ENCODE measurements at regions not wholly inside any gene's neighbourhood (a gene's known extent, or its start where the extent isn't known, plus 50 kb on each side); places are given as distances from the start of the nearest gene placed in this dataset.
"Not testable (repeated sequence)": the region's sequence is repeated elsewhere in the genome, so short reads cannot be mapped to it uniquely, and the experiment has no call there.

DNA sequence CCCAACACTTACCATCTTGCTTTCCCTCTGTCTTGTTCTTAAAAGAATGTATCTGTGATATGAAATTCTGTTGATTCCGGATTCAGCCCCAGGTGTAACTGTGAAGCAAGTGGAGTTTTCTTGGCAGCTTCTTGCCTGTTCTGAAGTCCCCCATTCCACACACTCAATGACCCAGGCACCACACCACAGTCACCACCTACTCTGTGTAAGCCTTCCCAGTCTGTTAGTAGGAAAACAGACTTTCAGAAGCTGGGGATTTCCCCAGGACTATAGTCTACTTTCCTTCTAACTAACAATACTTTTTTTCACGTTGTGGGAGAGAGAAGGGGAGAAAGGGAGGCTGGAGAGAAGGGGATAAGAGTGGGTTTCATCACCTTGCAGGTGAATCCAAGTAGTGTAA lies 299.1 kb upstream of the PROX1 start:
- Mint-ChIP-seq H3K9me3 (no peaks in the 10 kb centered on the region), H3K36me3 (ENCODE audit: low read depth) (no peaks in the 10 kb centered on the region), H3K27ac (no peak overlapping the region), H3K4me1 (no peaks in the 10 kb centered on the region), H3K4me3 (no peak overlapping the region), H3K27me3 (no peaks in the 10 kb centered on the region)
- ChIA-PET CTCF (no interaction called here), POLR2A (no interaction called here)
- no peak for DNase-seq

DNA sequence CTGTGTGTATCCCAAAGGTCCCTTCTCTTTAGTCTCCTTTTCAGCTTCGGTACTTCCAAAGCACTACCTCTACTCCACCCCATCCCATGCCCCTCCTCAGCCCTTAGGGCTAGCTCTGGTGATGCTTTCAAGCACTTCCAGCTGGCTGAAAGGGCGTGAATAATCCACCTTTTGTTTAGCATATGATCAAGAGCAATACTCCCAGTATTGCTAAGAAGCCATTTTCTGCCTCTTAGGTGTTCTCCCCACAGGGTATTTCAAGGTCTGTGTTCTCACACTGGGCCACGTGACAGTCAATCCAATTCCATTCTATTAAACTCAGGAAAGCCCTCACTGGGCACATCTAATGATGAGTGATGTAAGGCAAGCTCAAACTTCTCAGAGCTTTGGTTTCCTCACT lies 298.5 kb upstream of the PROX1 start:
- no peaks in the 10 kb centered on the region for H3K36me3 Mint-ChIP-seq (ENCODE audit: low read depth)
- H3K9me3 Mint-ChIP-seq: no peaks in the 10 kb centered on the region
- no peaks in the 10 kb centered on the region for H3K27me3 Mint-ChIP-seq
- H3K27ac Mint-ChIP-seq: no peak overlapping the region
- CTCF ChIA-PET: no interaction called here
- H3K4me1 Mint-ChIP-seq: no peaks in the 10 kb centered on the region
- POLR2A ChIA-PET: no interaction called here
- no peak overlapping the region for H3K4me3 Mint-ChIP-seq
- no peak for DNase-seq

DNA sequence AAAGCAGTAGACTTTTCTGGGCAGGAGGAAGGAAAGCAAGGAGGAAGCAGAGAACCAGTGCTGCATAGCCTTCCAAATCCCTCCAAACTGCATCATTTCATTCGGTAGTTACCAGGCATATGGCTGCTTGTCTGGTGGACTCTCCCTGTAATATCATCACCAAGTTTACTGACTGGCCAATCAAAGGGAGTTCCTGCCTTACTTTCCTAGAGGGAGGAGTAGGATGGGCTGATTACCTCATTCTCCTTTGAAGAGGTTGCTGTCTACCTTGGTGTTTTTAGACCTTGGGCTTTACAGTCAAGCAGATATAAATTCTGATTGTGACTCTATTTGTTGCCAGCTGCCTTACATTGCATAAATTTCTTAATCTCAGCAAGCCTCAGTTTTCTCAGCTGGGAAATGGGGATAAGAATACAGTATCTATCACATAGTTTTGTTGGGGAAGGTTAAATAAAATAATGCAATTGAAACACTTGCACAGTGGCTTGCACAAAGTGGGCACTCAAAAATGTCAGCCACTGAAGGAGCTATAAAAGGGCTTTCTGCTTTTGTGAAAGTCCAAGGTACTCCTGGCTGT lies 297.3 kb upstream of the PROX1 start:
- H3K4me3 Mint-ChIP-seq: no peak overlapping the region
- no peaks in the 10 kb centered on the region for H3K9me3 Mint-ChIP-seq
- H3K27ac Mint-ChIP-seq: no peak overlapping the region
- H3K27me3 Mint-ChIP-seq: no peaks in the 10 kb centered on the region
- no peaks in the 10 kb centered on the region for H3K4me1 Mint-ChIP-seq
- ChIA-PET POLR2A (no interaction called here), CTCF (interaction anchor here (0.6 to 1.4 kb wide), 2 partner anchors 9 to 1701 kb away, joined by 3 read pairs; no protein-coding TSS in a partner anchor)
- no peaks in the 10 kb centered on the region for H3K36me3 Mint-ChIP-seq (ENCODE audit: low read depth)
- no peak for DNase-seq

DNA sequence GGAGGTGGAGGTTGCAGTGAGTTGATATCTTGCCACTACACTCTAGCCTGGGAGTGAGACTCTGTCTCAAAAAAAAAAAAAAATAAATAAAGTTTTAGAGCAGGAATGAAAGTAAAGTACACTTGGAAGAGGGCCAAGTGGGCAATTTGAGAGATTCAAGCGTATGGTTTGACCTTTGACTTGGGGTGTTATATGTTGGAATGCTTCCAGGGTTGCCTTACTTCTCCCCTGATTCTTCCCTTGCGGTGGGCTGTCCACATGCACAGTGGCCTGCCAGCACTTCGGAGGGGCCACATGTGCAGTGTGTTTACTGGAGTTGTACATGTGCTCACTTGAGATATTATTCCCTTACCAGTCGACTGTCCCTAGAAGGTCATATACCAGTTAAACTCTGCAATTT lies 295.5 kb upstream of the PROX1 start:
- Mint-ChIP-seq H3K36me3 (ENCODE audit: low read depth) (no peaks in the 10 kb centered on the region), H3K4me1 (no peaks in the 10 kb centered on the region), H3K27ac (no peak overlapping the region), H3K27me3 (no peaks in the 10 kb centered on the region), H3K9me3 (no peaks in the 10 kb centered on the region), H3K4me3 (no peak overlapping the region)
- CTCF ChIA-PET: interaction anchor here (0.7 kb wide), 1 partner anchor 574 kb away, joined by 3 read pairs; no protein-coding TSS in a partner anchor
- POLR2A ChIA-PET: no interaction called here
- no peak for DNase-seq

DNA sequence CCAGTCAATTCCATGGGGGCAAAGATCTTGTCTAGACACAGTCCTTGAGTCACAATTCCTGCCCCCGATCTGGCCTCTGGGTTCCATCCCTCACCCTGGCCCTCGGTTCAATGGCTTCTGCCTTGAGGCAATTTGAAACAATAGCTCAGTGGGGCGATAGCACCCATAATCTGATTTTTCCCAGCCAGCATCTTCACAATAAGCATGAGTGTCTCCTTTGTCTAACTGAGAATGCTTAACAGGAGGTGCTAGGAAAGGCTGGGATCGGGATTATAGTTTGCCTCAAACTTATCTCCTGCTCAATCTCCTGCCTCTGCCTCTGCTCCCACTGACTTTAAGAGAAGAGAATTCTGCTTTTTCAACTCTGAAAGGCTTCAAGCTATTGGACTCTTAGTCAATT lies 293.9 kb upstream of the PROX1 start:
- Mint-ChIP-seq H3K27ac (no peak overlapping the region), H3K27me3 (no peaks in the 10 kb centered on the region), H3K9me3 (no peaks in the 10 kb centered on the region), H3K36me3 (ENCODE audit: low read depth) (no peaks in the 10 kb centered on the region), H3K4me3 (no peak overlapping the region), H3K4me1 (no peaks in the 10 kb centered on the region)
- POLR2A ChIA-PET: no interaction called here
- CTCF ChIA-PET: no interaction called here
- DNase-seq: no peak

DNA sequence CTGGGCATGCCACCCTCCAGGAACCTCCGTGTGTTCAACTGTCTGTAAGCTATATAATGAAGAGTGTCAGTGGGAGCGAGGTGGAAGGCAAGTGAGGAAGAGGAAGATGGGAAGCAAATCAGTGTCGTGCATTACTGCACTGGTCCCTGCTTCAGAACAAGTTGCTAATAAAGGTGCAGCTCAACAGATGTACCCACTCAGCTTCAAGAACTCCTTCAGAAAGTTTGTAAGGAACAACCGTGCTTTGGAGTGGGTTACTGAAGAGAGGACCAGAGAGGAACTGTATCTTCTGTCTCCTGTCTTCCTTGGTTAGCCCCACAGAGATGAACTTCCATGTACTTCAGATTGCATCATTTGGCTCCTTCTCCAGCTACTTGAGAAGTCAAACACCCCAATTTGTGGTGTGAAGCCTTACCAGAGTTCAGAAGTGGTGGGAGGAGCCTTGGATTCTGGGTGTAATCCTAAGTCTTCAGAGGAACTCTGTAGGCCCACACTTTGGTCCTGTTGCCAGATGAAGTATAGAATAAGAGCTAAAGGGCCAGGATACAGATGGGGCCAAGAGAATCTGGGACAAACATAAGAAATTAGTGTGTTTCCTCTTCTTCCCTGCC lies 290.5 kb upstream of the PROX1 start:
- Mint-ChIP-seq H3K27ac (no peak overlapping the region), H3K4me3 (no peak overlapping the region), H3K9me3 (no peaks in the 10 kb centered on the region), H3K36me3 (ENCODE audit: low read depth) (no peaks in the 10 kb centered on the region), H3K27me3 (no peaks in the 10 kb centered on the region), H3K4me1 (no peaks in the 10 kb centered on the region)
- ChIA-PET POLR2A (interaction anchor here (0.6 kb wide), 1 partner anchor 45 kb away, joined by 3 read pairs; no protein-coding TSS in a partner anchor), CTCF (no interaction called here)
- no peak for DNase-seq

DNA sequence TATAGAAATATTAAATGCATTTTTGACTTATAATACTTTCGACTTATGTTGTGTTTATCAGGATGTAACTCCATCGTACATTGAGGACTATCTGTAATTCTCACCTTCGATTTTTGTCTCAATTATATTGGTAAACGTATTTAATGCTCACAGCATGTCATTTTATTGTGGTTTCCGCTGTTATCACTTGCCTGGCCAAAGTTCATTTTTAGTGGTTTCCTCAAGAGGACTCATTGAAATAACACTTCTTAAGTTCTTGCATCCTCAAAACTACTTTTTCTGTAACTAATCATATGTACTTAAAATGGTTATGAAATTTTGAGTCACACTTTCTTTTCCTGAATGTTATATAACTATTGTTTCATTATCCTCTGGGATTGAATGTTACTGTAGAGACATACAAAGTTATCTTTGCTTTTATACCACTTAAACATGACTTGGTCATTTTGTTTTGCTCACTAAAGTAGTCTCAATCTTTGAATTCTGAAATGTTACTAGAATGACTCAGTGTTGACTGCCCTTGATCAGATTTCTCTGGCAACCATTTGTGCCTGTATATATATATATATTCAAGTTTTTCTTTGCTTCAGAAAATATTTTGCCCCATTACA lies 289.6 kb upstream of the PROX1 start:
- ChIA-PET POLR2A (no interaction called here), CTCF (no interaction called here)
- H3K27ac Mint-ChIP-seq: no peak overlapping the region
- DNase-seq: no peak
- H3K4me1 Mint-ChIP-seq: no peaks in the 10 kb centered on the region
- H3K36me3 Mint-ChIP-seq (ENCODE audit: low read depth): no peaks in the 10 kb centered on the region
- H3K4me3 Mint-ChIP-seq: no peak overlapping the region
- peaks cover 4% of the 10 kb centered on the region for H3K9me3 Mint-ChIP-seq
- no peaks in the 10 kb centered on the region for H3K27me3 Mint-ChIP-seq

DNA sequence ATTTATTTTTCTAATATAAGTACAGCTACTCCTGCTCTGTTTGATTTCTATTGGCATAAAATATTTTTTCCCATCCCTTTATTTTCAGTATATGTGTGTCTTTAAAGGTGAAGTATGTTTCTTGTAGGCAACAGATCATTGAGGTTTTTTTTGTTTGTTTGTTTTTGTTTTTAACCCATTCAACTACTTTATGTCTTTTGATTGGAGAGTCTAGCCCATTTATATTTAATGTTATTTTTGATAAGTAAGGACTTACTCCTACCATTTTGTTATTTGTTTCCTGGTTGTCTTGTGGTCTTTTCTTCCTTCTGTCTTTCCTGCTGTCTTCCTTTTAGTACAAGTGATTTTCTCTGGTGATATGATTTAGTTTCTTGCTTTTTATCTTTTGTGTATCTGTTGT lies 285.1 kb upstream of the PROX1 start:
- ChIA-PET POLR2A (no interaction called here), CTCF (no interaction called here)
- H3K4me1 Mint-ChIP-seq: no peaks in the 10 kb centered on the region
- H3K27ac Mint-ChIP-seq: no peak overlapping the region
- H3K9me3 Mint-ChIP-seq: peaks cover 6% of the 10 kb centered on the region
- H3K36me3 Mint-ChIP-seq (ENCODE audit: low read depth): no peaks in the 10 kb centered on the region
- DNase-seq: no peak
- H3K4me3 Mint-ChIP-seq: no peak overlapping the region
- no peaks in the 10 kb centered on the region for H3K27me3 Mint-ChIP-seq

DNA sequence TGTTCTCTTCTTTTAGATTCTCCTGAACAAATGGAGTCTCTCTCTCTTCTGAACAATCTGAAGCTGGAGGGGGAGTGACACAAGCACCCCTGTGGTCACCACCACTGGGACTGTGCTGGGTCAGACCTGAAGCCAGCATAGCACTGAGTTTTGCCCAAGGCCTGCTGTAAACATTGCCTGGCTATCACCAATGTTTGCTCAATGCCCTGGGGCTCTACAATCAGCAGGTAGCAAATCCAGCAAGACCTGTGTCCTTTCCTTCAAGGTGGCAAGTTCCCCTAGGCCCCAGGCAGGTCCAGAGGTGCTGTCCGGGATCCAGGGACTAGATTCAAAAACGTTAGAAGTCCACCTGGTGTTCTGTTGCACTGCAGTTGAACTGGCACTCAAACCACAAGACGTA lies 282.8 kb upstream of the PROX1 start:
- Mint-ChIP-seq H3K27me3 (no peaks in the 10 kb centered on the region), H3K36me3 (ENCODE audit: low read depth) (no peaks in the 10 kb centered on the region), H3K4me1 (no peaks in the 10 kb centered on the region), H3K9me3 (peaks cover 12% of the 10 kb centered on the region), H3K4me3 (no peak overlapping the region), H3K27ac (no peak overlapping the region)
- no peak for DNase-seq
- POLR2A ChIA-PET: no interaction called here
- CTCF ChIA-PET: no interaction called here

DNA sequence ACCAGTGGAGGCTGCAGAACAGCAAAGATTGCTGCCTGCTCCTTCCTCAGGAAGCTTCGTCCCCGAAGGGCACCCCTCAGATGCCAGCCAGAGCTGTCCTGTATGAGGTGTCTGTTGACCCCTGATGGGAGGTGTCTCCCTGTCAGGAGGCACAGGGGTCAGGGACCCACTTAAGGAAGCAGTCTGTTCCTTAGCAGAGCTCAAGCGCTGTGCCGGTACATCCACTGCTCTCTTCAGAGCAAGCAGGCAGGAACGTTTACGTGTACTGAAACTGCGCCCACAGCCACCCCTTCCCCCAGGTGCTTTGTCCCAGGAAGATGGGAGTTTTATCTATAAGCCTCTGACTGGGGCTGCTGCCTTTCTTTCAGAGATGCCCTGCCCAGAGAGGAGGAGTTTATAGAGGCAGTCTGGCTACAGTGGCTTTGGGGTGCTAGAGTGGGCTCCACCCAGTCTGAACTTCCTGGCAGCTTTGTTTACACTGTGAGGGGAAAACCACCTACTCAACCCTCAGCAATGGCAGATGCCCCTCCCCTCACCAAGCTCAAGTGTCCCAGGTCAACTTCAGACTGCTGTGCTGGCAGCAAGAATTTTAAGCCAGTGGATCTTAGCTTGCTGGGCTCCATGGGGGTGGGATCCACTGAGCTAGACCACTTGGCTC lies 275.8 kb upstream of the PROX1 start:
- POLR2A ChIA-PET: interaction anchor here (0.6 kb wide), 1 partner anchor 350 kb away, joined by 3 read pairs; no protein-coding TSS in a partner anchor
- H3K9me3 Mint-ChIP-seq: peaks cover 20% of the 10 kb centered on the region
- H3K27me3 Mint-ChIP-seq; CTCF ChIA-PET; H3K36me3 Mint-ChIP-seq (ENCODE audit: low read depth); H3K4me3 Mint-ChIP-seq; H3K27ac Mint-ChIP-seq: not testable (repeated sequence)
- DNase-seq: peak; percentile 24
- H3K4me1 Mint-ChIP-seq: peaks cover 10% of the 10 kb centered on the region

DNA sequence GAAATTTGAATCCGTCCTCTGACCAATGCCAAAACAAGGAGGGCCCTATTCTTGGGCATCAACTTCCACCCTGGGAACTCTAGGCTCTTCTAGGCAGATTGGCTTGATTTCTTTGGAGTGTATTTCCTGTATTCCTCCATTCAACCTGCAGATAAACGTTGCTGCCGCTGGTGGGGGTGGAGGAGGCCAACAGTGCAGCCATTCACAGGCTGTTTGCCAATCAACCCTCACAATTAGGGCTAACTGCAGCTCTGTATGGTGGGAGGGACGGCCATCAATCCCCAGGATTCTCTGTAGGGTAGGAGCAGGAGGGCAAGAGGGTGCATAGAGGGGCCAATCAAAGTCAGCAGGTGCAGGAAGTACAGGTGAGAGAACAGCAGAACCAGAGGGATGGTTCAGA lies 273.1 kb upstream of the PROX1 start:
- CTCF ChIA-PET: no interaction called here
- Mint-ChIP-seq H3K27me3 (no peaks in the 10 kb centered on the region), H3K9me3 (peaks cover 14% of the 10 kb centered on the region), H3K4me1 (peaks cover 10% of the 10 kb centered on the region), H3K4me3 (no peak overlapping the region), H3K27ac (peak overlapping the region; percentile 6), H3K36me3 (ENCODE audit: low read depth) (no peaks in the 10 kb centered on the region)
- POLR2A ChIA-PET: no interaction called here
- no peak for DNase-seq

DNA sequence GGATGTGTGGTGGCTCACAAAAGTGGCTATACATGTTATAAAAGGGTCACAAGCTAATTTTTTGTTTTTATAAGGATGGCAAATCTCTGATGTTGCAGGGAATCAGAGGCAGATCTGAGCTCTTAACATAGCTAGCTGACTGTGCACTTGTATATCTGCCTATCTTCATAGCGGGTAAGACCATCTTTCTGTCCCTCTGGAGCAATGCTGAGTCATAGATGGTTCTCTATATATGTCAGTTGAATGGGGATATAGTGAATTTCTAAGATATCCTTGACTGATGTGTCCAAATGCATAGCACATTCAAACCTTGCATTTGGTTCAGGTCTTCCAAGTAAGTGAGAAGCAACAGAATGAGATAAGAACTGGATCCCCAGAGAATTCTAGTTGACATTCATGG lies 272.6 kb upstream of the PROX1 start:
- DNase-seq: no peak
- Mint-ChIP-seq H3K27ac (no peak overlapping the region), H3K4me3 (no peak overlapping the region), H3K36me3 (ENCODE audit: low read depth) (no peaks in the 10 kb centered on the region), H3K27me3 (no peaks in the 10 kb centered on the region), H3K4me1 (peaks cover 10% of the 10 kb centered on the region), H3K9me3 (peaks cover 13% of the 10 kb centered on the region)
- ChIA-PET POLR2A (no interaction called here), CTCF (no interaction called here)

DNA sequence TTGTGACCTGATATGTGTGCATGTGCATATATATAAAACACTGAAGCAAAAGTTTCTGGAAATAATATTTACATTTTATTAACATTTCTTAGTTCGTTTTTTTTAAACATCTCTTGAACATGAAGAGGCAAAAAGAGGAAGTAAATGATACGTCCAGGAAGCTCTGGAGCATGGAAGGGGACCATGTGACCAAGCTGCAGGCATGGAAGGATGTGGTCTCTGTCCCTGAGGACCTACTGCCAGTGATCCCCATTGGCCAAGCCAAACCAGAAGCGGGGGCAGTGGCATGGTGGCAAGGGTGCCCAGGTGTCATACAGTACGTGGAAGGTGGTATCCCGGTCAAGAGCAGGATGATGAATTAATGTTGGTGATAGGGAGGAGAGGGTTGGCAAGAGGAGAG lies 268.3 kb upstream of the PROX1 start:
- H3K9me3 Mint-ChIP-seq: peaks cover 6% of the 10 kb centered on the region
- H3K4me1 Mint-ChIP-seq: no peaks in the 10 kb centered on the region
- no peak for DNase-seq
- no peak overlapping the region for H3K4me3 Mint-ChIP-seq
- no peak overlapping the region for H3K27ac Mint-ChIP-seq
- ChIA-PET POLR2A (no interaction called here), CTCF (no interaction called here)
- H3K36me3 Mint-ChIP-seq (ENCODE audit: low read depth): no peaks in the 10 kb centered on the region
- no peaks in the 10 kb centered on the region for H3K27me3 Mint-ChIP-seq

DNA sequence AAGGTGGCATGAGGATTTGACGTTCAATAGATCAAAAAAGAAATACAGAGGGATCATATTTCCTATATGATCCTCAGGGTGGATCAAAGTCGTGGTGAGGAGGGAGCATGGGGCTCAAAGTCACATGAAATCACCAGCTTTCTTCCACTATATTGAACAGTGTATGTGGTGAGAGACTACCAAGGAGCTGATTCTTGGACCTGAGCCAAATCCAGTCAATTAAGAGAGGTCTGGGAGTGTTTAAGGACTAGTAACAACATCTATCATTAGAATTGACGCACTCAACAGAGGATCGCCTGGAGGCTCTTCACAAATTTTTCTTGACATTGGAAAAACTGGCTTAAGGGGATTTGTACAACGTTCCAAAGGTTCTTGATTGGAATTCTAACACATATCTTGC lies 267.7 kb upstream of the PROX1 start:
- H3K27me3 Mint-ChIP-seq: no peaks in the 10 kb centered on the region
- H3K4me3 Mint-ChIP-seq: no peak overlapping the region
- peaks cover 6% of the 10 kb centered on the region for H3K9me3 Mint-ChIP-seq
- H3K36me3 Mint-ChIP-seq (ENCODE audit: low read depth): no peaks in the 10 kb centered on the region
- CTCF ChIA-PET: no interaction called here
- DNase-seq: no peak
- H3K27ac Mint-ChIP-seq: no peak overlapping the region
- H3K4me1 Mint-ChIP-seq: no peaks in the 10 kb centered on the region
- POLR2A ChIA-PET: no interaction called here

Measured in activated CD4-positive, alpha-beta T cell treated with anti-CD3 and anti-CD28 coated beads, Interleukin-2, amount 10 ng/mL, durations not matched to agents 7 days and 5 days (primary cell).